Upper lobe of right lung (tissue), 1 donor: ENCODE measurements at regions not wholly inside any gene's neighbourhood (a gene's known extent, or its start where the extent isn't known, plus 50 kb on each side); places are given as distances from the start of the nearest gene placed in this dataset.

ENCODE experiments used
- ATAC-seq: fragments of 200-7000 bp; cut with Tn5 transposase; one replicate; pipeline ENCODE4 v1.9.1; 2020; ENCODE audit warnings: mild to moderate bottlenecking, moderate library complexity
- DNase-seq: peaks from one replicate; pipeline ENCODE4 v3.0.0-alpha.2; 2020
- H3K27ac ChIP-seq: fragments of 200-600 bp; one replicate; pipeline ENCODE4 v1.8.0; 2022
- H3K27me3 ChIP-seq: fragments of 200-600 bp; one replicate; pipeline ENCODE4 v1.8.0; 2022; ENCODE audit warnings: mild to moderate bottlenecking
- H3K36me3 ChIP-seq: fragments of 200-600 bp; one replicate; pipeline ENCODE4 v1.8.0; 2022
- H3K4me1 ChIP-seq: fragments of 200-600 bp; one replicate; pipeline ENCODE4 v1.8.0; 2022
- H3K4me3 ChIP-seq: fragments of 200-600 bp; one replicate; pipeline ENCODE4 v1.8.0; 2022; ENCODE audit warnings: mild to moderate bottlenecking
- H3K9me3 ChIP-seq: fragments of 200-600 bp; one replicate; pipeline ENCODE4 v1.8.0; 2022
- intact Hi-C: fragments of 100-400 bp; cut with DNase I; formaldehyde crosslinking; loops from one replicate; pipeline ENCODE4 v1.11.0; 2022
- TF ChIP-seq, protein P1 (sequence below): fragments of 200-600 bp; IDR thresholded peaks from one replicate; pipeline ENCODE4 v1.8.0; 2022; ENCODE audit warnings: antibody characterized with exemption
- donor health status: DM: no; HTN: yes; CAD: no; lungs with severe emphysema.

DNA sequence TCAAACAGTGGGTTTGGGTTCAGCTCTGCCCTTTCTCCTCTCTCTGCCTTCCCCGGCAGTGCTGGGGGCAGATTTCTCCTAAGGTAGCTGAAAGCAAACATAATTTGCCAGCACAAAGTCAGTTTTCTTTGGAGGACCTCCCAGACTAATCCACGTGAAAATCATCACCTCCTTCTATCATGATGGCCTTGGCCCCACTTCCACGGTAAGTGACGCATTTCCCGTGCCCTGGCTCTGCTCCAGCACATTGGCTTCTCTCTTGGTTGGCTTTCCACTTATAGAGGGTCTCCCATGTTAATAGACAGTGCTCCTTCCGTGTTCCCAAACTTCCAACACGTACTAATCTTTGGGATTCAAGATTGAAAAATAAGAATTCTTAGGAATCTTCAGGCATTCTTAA lies 74.1 kb upstream of the TRIO start:
- H3K27me3 ChIP-seq = no peaks in the 10 kb centered on the region
- H3K27ac ChIP-seq = no peak overlapping the region
- H3K36me3 ChIP-seq = no peaks in the 10 kb centered on the region
- DNase-seq (no peak), ATAC-seq (no peak)
- no peaks in the 10 kb centered on the region for H3K4me1 ChIP-seq
- H3K9me3 ChIP-seq = no peaks in the 10 kb centered on the region
- intact Hi-C loops = no loop called here
- H3K4me3 ChIP-seq = no peak overlapping the region
- TF ChIP-seq, protein P1, sequence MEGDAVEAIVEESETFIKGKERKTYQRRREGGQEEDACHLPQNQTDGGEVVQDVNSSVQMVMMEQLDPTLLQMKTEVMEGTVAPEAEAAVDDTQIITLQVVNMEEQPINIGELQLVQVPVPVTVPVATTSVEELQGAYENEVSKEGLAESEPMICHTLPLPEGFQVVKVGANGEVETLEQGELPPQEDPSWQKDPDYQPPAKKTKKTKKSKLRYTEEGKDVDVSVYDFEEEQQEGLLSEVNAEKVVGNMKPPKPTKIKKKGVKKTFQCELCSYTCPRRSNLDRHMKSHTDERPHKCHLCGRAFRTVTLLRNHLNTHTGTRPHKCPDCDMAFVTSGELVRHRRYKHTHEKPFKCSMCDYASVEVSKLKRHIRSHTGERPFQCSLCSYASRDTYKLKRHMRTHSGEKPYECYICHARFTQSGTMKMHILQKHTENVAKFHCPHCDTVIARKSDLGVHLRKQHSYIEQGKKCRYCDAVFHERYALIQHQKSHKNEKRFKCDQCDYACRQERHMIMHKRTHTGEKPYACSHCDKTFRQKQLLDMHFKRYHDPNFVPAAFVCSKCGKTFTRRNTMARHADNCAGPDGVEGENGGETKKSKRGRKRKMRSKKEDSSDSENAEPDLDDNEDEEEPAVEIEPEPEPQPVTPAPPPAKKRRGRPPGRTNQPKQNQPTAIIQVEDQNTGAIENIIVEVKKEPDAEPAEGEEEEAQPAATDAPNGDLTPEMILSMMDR = no peak

DNA sequence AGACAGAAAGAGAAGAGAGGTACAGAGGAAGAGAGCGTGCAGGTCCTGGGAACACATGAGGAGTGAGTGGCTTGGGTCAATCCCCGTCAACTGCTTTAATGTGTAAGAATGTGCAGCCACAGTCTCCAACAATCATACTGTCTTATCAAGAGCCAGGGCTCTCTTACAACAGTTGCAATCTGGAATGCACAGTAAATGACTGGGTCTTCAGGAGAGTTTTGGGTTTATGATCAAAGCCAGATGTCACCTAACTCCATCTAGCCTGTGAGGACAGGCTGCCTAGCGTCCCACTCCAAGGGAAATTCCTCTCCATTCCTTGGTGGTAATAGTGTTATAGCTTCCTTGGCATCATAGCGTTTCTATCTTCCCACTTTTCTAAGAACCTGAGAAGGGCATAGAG lies 75.0 kb upstream of the TRIO start:
- TF ChIP-seq, protein P1 = no peak
- H3K4me3 ChIP-seq = no peak overlapping the region
- no peak for ATAC-seq
- no peak for DNase-seq
- H3K4me1 ChIP-seq = no peaks in the 10 kb centered on the region
- no peaks in the 10 kb centered on the region for H3K36me3 ChIP-seq
- no peaks in the 10 kb centered on the region for H3K9me3 ChIP-seq
- no peak overlapping the region for H3K27ac ChIP-seq
- intact Hi-C loops = no loop called here
- no peaks in the 10 kb centered on the region for H3K27me3 ChIP-seq

DNA sequence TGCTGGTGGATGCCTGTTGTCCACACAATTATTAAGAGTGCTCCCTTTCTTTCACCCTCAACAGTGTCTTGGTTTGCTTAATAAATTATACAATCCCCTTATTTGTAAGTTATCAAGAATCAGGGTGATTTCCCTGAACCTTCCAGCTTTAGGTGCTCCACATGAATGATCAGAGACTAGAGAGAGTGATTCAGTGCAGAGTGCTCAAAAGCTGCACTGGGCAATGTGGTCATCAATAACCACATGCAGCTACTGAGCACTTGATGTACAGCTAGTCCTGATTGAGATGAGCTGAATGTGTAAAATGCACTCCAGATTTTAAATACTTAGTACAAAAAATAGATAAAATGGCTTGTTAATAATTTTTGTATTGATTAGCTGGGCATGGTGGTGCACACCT lies 76.8 kb upstream of the TRIO start:
- H3K27me3 ChIP-seq = no peaks in the 10 kb centered on the region
- no peak overlapping the region for H3K4me3 ChIP-seq
- intact Hi-C loops = no loop called here
- TF ChIP-seq, protein P1 = no peak
- H3K27ac ChIP-seq = no peak overlapping the region
- no peaks in the 10 kb centered on the region for H3K36me3 ChIP-seq
- no peaks in the 10 kb centered on the region for H3K4me1 ChIP-seq
- ATAC-seq (no peak), DNase-seq (no peak)
- no peaks in the 10 kb centered on the region for H3K9me3 ChIP-seq

DNA sequence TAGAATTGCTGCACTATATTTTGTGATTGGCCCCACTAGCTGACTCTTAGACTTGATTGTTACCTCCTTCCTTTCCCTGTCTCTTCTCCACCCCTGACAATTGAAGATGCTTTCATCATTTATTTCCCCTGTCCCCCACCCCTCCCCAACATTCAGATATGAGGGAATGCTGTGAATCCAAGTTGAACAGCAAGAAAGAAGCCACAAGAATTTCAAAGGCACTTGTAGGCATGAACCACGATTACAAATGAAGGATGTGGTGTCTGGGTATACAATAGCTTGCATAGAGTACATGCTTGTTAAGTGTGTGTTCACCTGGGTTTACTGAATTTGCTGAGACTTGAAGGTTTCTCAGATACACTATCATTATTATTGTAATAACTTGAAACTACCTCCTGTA lies 78.3 kb upstream of the TRIO start:
- TF ChIP-seq, protein P1 = no peak
- no peak overlapping the region for H3K4me3 ChIP-seq
- no peaks in the 10 kb centered on the region for H3K9me3 ChIP-seq
- no peak for ATAC-seq
- intact Hi-C loops = no loop called here
- no peaks in the 10 kb centered on the region for H3K27me3 ChIP-seq
- no peak overlapping the region for H3K27ac ChIP-seq
- H3K36me3 ChIP-seq = no peaks in the 10 kb centered on the region
- DNase-seq = no peak
- H3K4me1 ChIP-seq = no peaks in the 10 kb centered on the region

DNA sequence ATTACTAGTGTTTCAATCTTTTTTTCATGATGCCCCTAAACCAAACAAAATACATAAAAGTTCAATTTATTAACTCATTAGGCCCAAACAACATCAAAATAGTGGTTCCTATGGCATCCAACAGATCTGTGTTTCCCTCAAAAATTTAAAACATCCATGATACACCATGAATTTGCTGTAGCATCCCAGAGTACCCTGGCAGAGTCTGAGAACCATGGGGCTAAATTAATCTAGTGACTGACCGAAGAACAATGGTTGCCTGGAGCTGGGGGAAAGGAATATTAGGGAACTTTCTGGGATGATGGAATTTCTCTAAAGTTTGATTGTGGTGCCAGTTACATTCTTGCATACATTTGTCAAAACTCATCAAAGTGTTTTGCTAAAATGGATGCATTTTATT lies 79.5 kb upstream of the TRIO start:
- Histone ChIP-seq H3K36me3 (no peaks in the 10 kb centered on the region), H3K9me3 (no peaks in the 10 kb centered on the region), H3K4me3 (no peak overlapping the region), H3K4me1 (no peaks in the 10 kb centered on the region), H3K27me3 (no peaks in the 10 kb centered on the region), H3K27ac (no peak overlapping the region)
- TF ChIP-seq, protein P1 = no peak
- intact Hi-C loops = no loop called here
- ATAC-seq = no peak
- no peak for DNase-seq

DNA sequence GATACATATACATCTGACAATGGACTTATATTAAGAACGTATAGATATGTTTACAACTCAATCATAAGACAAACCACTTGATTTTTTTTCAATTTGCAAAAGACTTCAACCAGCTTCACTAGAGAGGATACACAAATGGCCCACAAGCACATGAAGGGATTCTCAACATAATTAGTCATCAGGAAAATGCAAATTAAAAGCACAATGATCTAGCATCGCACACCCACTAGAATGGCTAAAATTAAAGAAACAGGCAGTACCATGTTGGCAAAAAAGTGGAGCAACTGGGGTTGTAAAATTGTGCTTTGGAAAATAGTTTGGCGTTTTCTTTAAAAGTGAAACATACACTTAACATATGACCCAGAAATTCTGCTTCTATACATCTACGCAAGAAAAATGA lies 80.0 kb upstream of the TRIO start:
- Histone ChIP-seq H3K36me3 (no peaks in the 10 kb centered on the region), H3K9me3 (no peaks in the 10 kb centered on the region), H3K27me3 (no peaks in the 10 kb centered on the region), H3K27ac (no peak overlapping the region), H3K4me1 (no peaks in the 10 kb centered on the region), H3K4me3 (no peak overlapping the region)
- intact Hi-C loops = no loop called here
- DNase-seq (no peak), ATAC-seq (no peak)
- TF ChIP-seq, protein P1 = no peak
